GM12878 (cell line): ENCODE measurements at regions not wholly inside any gene's neighbourhood (a gene's known extent, or its start where the extent isn't known, plus 50 kb on each side); places are given as distances from the start of the nearest gene placed in this dataset.

Experiments
- ATAC-seq: fragments of 200-7000 bp; cut with Tn5 transposase; 3 replicates; pipeline ENCODE4 v1.9.1; 2020; ENCODE audit warnings: mild to moderate bottlenecking, moderate library complexity
- BruUV-seq: library from RNA; stranded (reverse); fragments of 400-500 nt; replicated peaks from 2 replicates; lab custom pipeline; 2021; lab: Mats Ljungman, UMichigan
- CTCF ChIA-PET: fragments of 300-600 bp; sonication (Branson Sonifier 250); formaldehyde crosslinking; extraction: SDS; loops from one replicate; lab custom pipeline; 2021; ENCODE audit warnings: inconsistent platforms; lab: Yijun Ruan, JAX
- POLR2A ChIA-PET: fragments of 350-600 bp; formaldehyde crosslinking; extraction: SDS; loops from one replicate; lab custom pipeline; 2021; ENCODE audit warnings: inconsistent platforms; lab: Charles Lee
- RAD21 ChIA-PET: fragments of 300-600 bp; sonication (Branson Sonifier 250); formaldehyde crosslinking; loops from one replicate; lab custom pipeline; 2023; ENCODE audit warnings: antibody characterized with exemption; ENCODE audit not compliant: unreplicated experiment; lab: Charles Lee
- SMC1A ChIA-PET: fragments of 300-600 bp; sonication (Branson Sonifier 250); formaldehyde crosslinking; loops from one replicate; lab custom pipeline; 2023; ENCODE audit not compliant: unreplicated experiment, uncharacterized antibody; lab: Charles Lee
- DNase-seq: peaks from one replicate; pipeline ENCODE4 v3.0.0-alpha.2; 2011; ENCODE audit warnings: low read depth, low spot score
- FAIRE-seq: peaks from 3 replicates; lab custom pipeline; 2011; peaks lifted over from hg19 to GRCh38; lab: Jason Lieb, UNC
- H2AFZ ChIP-seq: 2 replicates; pipeline ENCODE4 v1.6.0; 2011; ENCODE audit warnings: low read depth, low read length, control low read depth; ENCODE audit not compliant: control insufficient read depth
- H3K27ac ChIP-seq: 2 replicates; pipeline ENCODE4 v1.5.1; 2011; ENCODE audit warnings: control low read depth; ENCODE audit not compliant: control insufficient read depth, insufficient read depth
- H3K27me3 ChIP-seq, 2 experiments: replicated peaks in 1 of 2; 2 replicates each; pipeline versions ENCODE4 v1.6.0 to v1.6.1; 2011; ENCODE audit warnings: low read length in 1 of 2; ENCODE audit not compliant: control insufficient read depth in 2 of 2, insufficient read depth in 2 of 2
- H3K36me3 ChIP-seq, 2 experiments: 2 replicates each; pipeline ENCODE4 v1.5.1; 2011; ENCODE audit warnings: low read length in 1 of 2; ENCODE audit not compliant: control insufficient read depth in 2 of 2, insufficient read depth in 2 of 2
- H3K4me1 ChIP-seq: 2 replicates; pipeline ENCODE4 v1.6.1; 2011; ENCODE audit warnings: mild to moderate bottlenecking, low read length, moderate library complexity, mixed read lengths; ENCODE audit not compliant: control insufficient read depth, insufficient read depth
- H3K4me2 ChIP-seq: 2 replicates; pipeline ENCODE4 v1.6.0; 2011; ENCODE audit warnings: control low read depth; ENCODE audit not compliant: control insufficient read depth, insufficient read depth
- H3K4me3 ChIP-seq: fragments of 200-600 bp; sonication (generic); 2 replicates; pipeline ENCODE4 v1.5.1; 2016
- H3K79me2 ChIP-seq: 2 replicates; pipeline ENCODE4 v1.6.0; 2011; ENCODE audit warnings: low read length; ENCODE audit not compliant: control insufficient read depth, insufficient read depth
- H3K9ac ChIP-seq: 2 replicates; pipeline ENCODE4 v1.8.0; 2011; ENCODE audit warnings: low read length, control low read depth, mixed read lengths; ENCODE audit not compliant: control insufficient read depth, insufficient read depth
- H3K9me3 ChIP-seq: replicated peaks from 3 replicates; pipeline ENCODE4 v1.5.1; 2011; ENCODE audit warnings: mild to moderate bottlenecking, low read length; ENCODE audit not compliant: control insufficient read depth, insufficient read depth
- H4K20me1 ChIP-seq: 2 replicates; pipeline ENCODE4 v1.6.0; 2011; ENCODE audit not compliant: control insufficient read depth, insufficient read depth
- BCL11A ChIP-seq: IDR thresholded peaks from 2 replicates; pipeline ENCODE4 v1.6.1; 2011; ENCODE audit warnings: low read depth, low read length
- BHLHE40 ChIP-seq, 2 experiments: fragments of 450-650 bp in 1 of 2; IDR thresholded peaks; 2 replicates each; pipeline ENCODE4 v1.6.1; 2011 to 2017; ENCODE audit warnings: low read depth in 2 of 2, borderline replicate concordance in 1 of 2, improper control_type of control experiment in 1 of 2, low read length in 1 of 2, mild to moderate bottlenecking in 1 of 2
- BMI1 ChIP-seq: fragments of 450-650 bp; IDR thresholded peaks from 2 replicates; pipeline ENCODE4 v1.6.1; 2016; ENCODE audit warnings: mild to moderate bottlenecking, moderate library complexity, borderline replicate concordance
- CHD4 ChIP-seq: fragments of 200-600 bp; sonication (generic); IDR thresholded peaks from 2 replicates; pipeline ENCODE4 v1.6.1; 2016; ENCODE audit warnings: mild to moderate bottlenecking
- EED ChIP-seq: sonication (generic); IDR thresholded peaks from 2 replicates; pipeline ENCODE4 v1.6.1; 2016; ENCODE audit warnings: antibody characterized with exemption, low read depth
- EP300 ChIP-seq, 2 experiments: fragments of 150-350 bp in 1 of 2; IDR thresholded peaks; 2 replicates each; pipeline ENCODE4 v1.6.1; 2011 to 2012; ENCODE audit warnings: low read depth in 2 of 2, low read length in 2 of 2, borderline replicate concordance in 1 of 2, improper control_type of control experiment in 1 of 2, inconsistent platforms in 1 of 2; ENCODE audit not compliant: control insufficient read depth in 1 of 2
- FOS ChIP-seq: IDR thresholded peaks from 3 replicates; pipeline ENCODE4 v1.6.1; 2011; ENCODE audit warnings: borderline replicate concordance; ENCODE audit not compliant: insufficient read length; ENCODE audit errors: extremely low read depth
- MEF2B ChIP-seq: fragments of 450-650 bp; IDR thresholded peaks from 2 replicates; pipeline ENCODE4 v1.6.1; 2018; ENCODE audit warnings: mild to moderate bottlenecking, moderate library complexity; ENCODE audit not compliant: partially characterized antibody, poor library complexity, severe bottlenecking
- NRF1 ChIP-seq: conservative IDR thresholded peaks from 2 replicates; pipeline ENCODE4 v1.6.1; 2011; ENCODE audit warnings: mild to moderate bottlenecking, low read depth, low read length, improper control_type of control experiment
- SIN3A ChIP-seq: IDR thresholded peaks from 2 replicates; pipeline ENCODE4 v1.6.1; 2012; ENCODE audit warnings: low read depth, low read length, improper control_type of control experiment
- SREBF1 ChIP-seq: IDR thresholded peaks from 2 replicates; pipeline ENCODE4 v1.6.1; 2012; ENCODE audit warnings: mild to moderate bottlenecking, low read length
- TAF1 ChIP-seq: IDR thresholded peaks from 2 replicates; pipeline ENCODE4 v1.6.1; 2011; ENCODE audit warnings: mild to moderate bottlenecking, low read depth, low read length, borderline replicate concordance
- WGBS: methylation state at CpG from one replicate; pipeline ENCODE4 v1.1.6; 2016; ENCODE audit warnings: low lambda C conversion rate; ENCODE audit not compliant: insufficient replicate concordance, insufficient coverage; ENCODE audit errors: missing lambda C conversion rate; 5-methylcytosine and 5-hydroxymethylcytosine counted together
- in situ Hi-C: fragments of 300-500 bp; cut with MboI; formaldehyde crosslinking; loops from 9 replicates; pipeline ENCODE4 v1.14.3; 2018; ENCODE audit warnings: mixed read lengths
- intact Hi-C: fragments of 100-400 bp; cut with micrococcal nuclease; formaldehyde crosslinking; loops from one replicate; pipeline ENCODE4 v1.14.2; 2022; ENCODE audit not compliant: unreplicated experiment
- TF ChIP-seq, protein P1 (sequence below): fragments of 150-350 bp; IDR thresholded peaks from 2 replicates; pipeline ENCODE4 v1.6.1; 2016; ENCODE audit warnings: low read depth, low read length
- TF ChIP-seq, protein P2 (sequence below): fragments of 150-350 bp; IDR thresholded peaks from 2 replicates; pipeline ENCODE4 v1.6.1; 2014; ENCODE audit warnings: mild to moderate bottlenecking, low read depth, low read length
- TF ChIP-seq, protein P3 (sequence below): fragments of 450-650 bp; IDR thresholded peaks from 2 replicates; pipeline ENCODE4 v1.6.1; 2017; ENCODE audit warnings: mild to moderate bottlenecking, moderate library complexity

DNA sequence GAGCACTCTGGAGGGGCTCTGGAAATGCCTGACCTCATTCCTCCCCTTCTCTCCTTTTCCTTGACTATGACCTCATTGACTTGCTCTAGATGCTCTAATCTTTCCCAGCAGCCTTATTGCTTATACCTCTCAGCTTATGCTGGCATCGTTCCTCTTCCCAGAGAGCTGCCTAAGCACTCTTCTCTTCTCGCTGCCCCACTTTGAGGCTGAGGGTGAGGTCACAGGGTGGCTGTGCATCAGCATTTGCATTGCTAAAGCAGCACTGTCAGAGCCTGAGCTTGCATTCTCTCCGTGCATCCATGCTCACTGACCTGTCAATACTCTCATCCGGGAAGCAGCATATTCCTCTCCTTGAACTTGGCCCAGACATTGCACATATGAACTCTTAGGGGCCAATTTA lies 96.4 kb upstream of the NTRK2 start (continued):
- TF ChIP-seq, protein P1, sequence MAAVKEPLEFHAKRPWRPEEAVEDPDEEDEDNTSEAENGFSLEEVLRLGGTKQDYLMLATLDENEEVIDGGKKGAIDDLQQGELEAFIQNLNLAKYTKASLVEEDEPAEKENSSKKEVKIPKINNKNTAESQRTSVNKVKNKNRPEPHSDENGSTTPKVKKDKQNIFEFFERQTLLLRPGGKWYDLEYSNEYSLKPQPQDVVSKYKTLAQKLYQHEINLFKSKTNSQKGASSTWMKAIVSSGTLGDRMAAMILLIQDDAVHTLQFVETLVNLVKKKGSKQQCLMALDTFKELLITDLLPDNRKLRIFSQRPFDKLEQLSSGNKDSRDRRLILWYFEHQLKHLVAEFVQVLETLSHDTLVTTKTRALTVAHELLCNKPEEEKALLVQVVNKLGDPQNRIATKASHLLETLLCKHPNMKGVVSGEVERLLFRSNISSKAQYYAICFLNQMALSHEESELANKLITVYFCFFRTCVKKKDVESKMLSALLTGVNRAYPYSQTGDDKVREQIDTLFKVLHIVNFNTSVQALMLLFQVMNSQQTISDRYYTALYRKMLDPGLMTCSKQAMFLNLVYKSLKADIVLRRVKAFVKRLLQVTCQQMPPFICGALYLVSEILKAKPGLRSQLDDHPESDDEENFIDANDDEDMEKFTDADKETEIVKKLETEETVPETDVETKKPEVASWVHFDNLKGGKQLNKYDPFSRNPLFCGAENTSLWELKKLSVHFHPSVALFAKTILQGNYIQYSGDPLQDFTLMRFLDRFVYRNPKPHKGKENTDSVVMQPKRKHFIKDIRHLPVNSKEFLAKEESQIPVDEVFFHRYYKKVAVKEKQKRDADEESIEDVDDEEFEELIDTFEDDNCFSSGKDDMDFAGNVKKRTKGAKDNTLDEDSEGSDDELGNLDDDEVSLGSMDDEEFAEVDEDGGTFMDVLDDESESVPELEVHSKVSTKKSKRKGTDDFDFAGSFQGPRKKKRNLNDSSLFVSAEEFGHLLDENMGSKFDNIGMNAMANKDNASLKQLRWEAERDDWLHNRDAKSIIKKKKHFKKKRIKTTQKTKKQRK, result no peak

DNA sequence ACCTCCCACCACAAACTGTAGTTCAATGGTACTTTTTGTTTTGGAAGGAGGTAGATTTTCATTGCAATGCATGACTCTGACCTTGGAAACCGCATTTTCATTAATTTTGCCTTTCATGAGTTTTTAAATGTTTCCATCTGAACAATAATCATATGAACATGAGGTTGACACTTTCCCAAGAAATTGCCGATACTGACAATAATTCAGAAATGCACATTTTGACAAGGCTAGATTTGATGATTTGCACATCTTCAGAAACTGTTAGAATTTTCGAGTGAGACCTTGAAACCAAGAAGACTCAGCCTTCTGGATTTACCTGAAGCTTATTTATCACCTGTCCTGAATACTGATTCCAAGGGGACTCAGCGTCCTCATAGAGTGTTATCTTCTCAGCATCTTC lies 93.8 kb upstream of the NTRK2 start:
- in situ Hi-C loops, result no loop called here
- CTCF ChIA-PET, result no interaction called here
- intact Hi-C loops, result no loop called here
- H3K79me2 ChIP-seq, result no peaks in the 10 kb centered on the region
- H2AFZ ChIP-seq, result no peak overlapping the region
- DNase-seq (no peak), FAIRE-seq (no peak), ATAC-seq (no peak)
- H3K4me1 ChIP-seq, result no peaks in the 10 kb centered on the region
- no peaks in the 10 kb centered on the region for H3K27me3 ChIP-seq
- RAD21 ChIA-PET, result no interaction called here
- SMC1A ChIA-PET, result no interaction called here
- H4K20me1 ChIP-seq, result no peaks in the 10 kb centered on the region
- no peak overlapping the region for H3K4me3 ChIP-seq
- no peak overlapping the region for H3K27ac ChIP-seq
- WGBS, result 26% methylated on average over 4 of the region's 4 CpGs
- POLR2A ChIA-PET, result no interaction called here
- no peaks in the 10 kb centered on the region for H3K9me3 ChIP-seq
- H3K9ac ChIP-seq, result no peak overlapping the region
- BruUV-seq, result no TSS peak
- H3K36me3 ChIP-seq, result no peaks in the 10 kb centered on the region
- H3K4me2 ChIP-seq, result no peak overlapping the region
- no peak for TF ChIP-seq CHD4
- TF ChIP-seq BMI1, result no peak
- TF ChIP-seq SREBF1, result no peak
- TF ChIP-seq BCL11A, result no peak
- TF ChIP-seq FOS, result no peak
- TF ChIP-seq, protein P2, sequence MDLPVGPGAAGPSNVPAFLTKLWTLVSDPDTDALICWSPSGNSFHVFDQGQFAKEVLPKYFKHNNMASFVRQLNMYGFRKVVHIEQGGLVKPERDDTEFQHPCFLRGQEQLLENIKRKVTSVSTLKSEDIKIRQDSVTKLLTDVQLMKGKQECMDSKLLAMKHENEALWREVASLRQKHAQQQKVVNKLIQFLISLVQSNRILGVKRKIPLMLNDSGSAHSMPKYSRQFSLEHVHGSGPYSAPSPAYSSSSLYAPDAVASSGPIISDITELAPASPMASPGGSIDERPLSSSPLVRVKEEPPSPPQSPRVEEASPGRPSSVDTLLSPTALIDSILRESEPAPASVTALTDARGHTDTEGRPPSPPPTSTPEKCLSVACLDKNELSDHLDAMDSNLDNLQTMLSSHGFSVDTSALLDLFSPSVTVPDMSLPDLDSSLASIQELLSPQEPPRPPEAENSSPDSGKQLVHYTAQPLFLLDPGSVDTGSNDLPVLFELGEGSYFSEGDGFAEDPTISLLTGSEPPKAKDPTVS, result no peak
- TF ChIP-seq, protein P3, sequence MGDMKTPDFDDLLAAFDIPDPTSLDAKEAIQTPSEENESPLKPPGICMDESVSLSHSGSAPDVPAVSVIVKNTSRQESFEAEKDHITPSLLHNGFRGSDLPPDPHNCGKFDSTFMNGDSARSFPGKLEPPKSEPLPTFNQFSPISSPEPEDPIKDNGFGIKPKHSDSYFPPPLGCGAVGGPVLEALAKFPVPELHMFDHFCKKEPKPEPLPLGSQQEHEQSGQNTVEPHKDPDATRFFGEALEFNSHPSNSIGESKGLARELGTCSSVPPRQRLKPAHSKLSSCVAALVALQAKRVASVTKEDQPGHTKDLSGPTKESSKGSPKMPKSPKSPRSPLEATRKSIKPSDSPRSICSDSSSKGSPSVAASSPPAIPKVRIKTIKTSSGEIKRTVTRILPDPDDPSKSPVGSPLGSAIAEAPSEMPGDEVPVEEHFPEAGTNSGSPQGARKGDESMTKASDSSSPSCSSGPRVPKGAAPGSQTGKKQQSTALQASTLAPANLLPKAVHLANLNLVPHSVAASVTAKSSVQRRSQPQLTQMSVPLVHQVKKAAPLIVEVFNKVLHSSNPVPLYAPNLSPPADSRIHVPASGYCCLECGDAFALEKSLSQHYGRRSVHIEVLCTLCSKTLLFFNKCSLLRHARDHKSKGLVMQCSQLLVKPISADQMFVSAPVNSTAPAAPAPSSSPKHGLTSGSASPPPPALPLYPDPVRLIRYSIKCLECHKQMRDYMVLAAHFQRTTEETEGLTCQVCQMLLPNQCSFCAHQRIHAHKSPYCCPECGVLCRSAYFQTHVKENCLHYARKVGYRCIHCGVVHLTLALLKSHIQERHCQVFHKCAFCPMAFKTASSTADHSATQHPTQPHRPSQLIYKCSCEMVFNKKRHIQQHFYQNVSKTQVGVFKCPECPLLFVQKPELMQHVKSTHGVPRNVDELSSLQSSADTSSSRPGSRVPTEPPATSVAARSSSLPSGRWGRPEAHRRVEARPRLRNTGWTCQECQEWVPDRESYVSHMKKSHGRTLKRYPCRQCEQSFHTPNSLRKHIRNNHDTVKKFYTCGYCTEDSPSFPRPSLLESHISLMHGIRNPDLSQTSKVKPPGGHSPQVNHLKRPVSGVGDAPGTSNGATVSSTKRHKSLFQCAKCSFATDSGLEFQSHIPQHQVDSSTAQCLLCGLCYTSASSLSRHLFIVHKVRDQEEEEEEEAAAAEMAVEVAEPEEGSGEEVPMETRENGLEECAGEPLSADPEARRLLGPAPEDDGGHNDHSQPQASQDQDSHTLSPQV, result no peak
- no peak for TF ChIP-seq SIN3A
- no peak for TF ChIP-seq MEF2B
- TF ChIP-seq BHLHE40 (IDR thresholded peaks at IDR 0.05; ENCODE audit: borderline replicate concordance in 1 of 2, low read depth in 2 of 2, low read length in 1 of 2), result no peak
- no peak for TF ChIP-seq EED
- TF ChIP-seq EP300 (IDR thresholded peaks at IDR 0.05; ENCODE audit: borderline replicate concordance in 1 of 2, control insufficient read depth in 1 of 2, low read depth in 2 of 2, low read length in 2 of 2), result no peak
- TF ChIP-seq TAF1, result no peak
- TF ChIP-seq NRF1, result no peak
